Tibial artery (tissue), 4 donors: ENCODE measurements at regions not wholly inside any gene's neighbourhood (a gene's known extent, or its start where the extent isn't known, plus 50 kb on each side); places are given as distances from the start of the nearest gene placed in this dataset.

Experiments
- DNase-seq, 2 donors: peaks; one replicate each; pipeline ENCODE4 v3.0.0-alpha.2; 2019
- H3K27ac ChIP-seq, 2 donors: fragments of 200-600 bp; sonication (generic) in 1 of 2; 1 replicate in 1 of 2; 2 replicates in 1 of 2; pipeline ENCODE4 v1.5.1; 2018 to 2019; ENCODE audit warnings: mild to moderate bottlenecking in 1 of 2
- H3K27me3 ChIP-seq, 2 donors: fragments of 200-600 bp; sonication (generic) in 1 of 2; one replicate each; pipeline versions ENCODE4 v1.5.1 to v1.6.0; 2016 to 2019
- H3K36me3 ChIP-seq, 3 donors: fragments of 200-600 bp; sonication (generic) in 2 of 3; one replicate each; pipeline ENCODE4 v1.5.1; 2016 to 2019; ENCODE audit warnings: mild to moderate bottlenecking in 2 of 3
- H3K4me1 ChIP-seq, 4 donors: fragments of 200-600 bp; sonication (generic) in 2 of 4; 1 replicate in 3 of 4; 2 replicates in 1 of 4; pipeline ENCODE4 v1.5.1; 2016 to 2019
- H3K4me3 ChIP-seq, 2 donors: fragments of 200-600 bp; sonication (generic) in 1 of 2; 1 replicate in 1 of 2; 2 replicates in 1 of 2; pipeline ENCODE4 v1.5.1; 2018 to 2019; ENCODE audit warnings: mild to moderate bottlenecking in 2 of 2
- H3K9me3 ChIP-seq, 3 donors: fragments of 200-600 bp; sonication (generic) in 1 of 3; one replicate each; pipeline ENCODE4 v1.5.1; 2016 to 2019
- CTCF ChIP-seq, 2 experiments: fragments of 200-600 bp in 1 of 2; fragments of 450-650 bp in 1 of 2; IDR thresholded peaks; one replicate each; pipeline ENCODE4 v1.5.1; 2017 to 2019; ENCODE audit warnings: antibody characterized with exemption in 2 of 2, mild to moderate bottlenecking in 1 of 2, moderate library complexity in 1 of 2
- intact Hi-C: fragments of 100-400 bp; cut with DNase I; formaldehyde crosslinking; loops from one replicate; pipeline ENCODE4 v1.15.0; 2023; ENCODE audit warnings: low total_unique reads

GRCh38 chr6:65943548-65943947, 236.5 kb upstream of the EYS start:
- no peak overlapping the region for H3K4me3 ChIP-seq
- H3K27ac ChIP-seq: no peak overlapping the region
- no peak for DNase-seq
- TF ChIP-seq CTCF (IDR thresholded peaks at IDR 0.05): no peak
- peaks cover 0 to 9% (median 0%) of the 10 kb centered on the region in 4 donors for H3K4me1 ChIP-seq
- no peaks in the 10 kb centered on the region for H3K9me3 ChIP-seq
- H3K36me3 ChIP-seq: no peaks in the 10 kb centered on the region
- H3K27me3 ChIP-seq: no peaks in the 10 kb centered on the region
- intact Hi-C loops: no loop called here

GRCh38 chr6:65943051-65943450, 236.0 kb upstream of the EYS start:
- DNase-seq: no peak
- H3K4me1 ChIP-seq: peaks cover 0 to 9% (median 0%) of the 10 kb centered on the region in 4 donors
- no peak overlapping the region for H3K27ac ChIP-seq
- intact Hi-C loops: no loop called here
- no peak for TF ChIP-seq CTCF (IDR thresholded peaks at IDR 0.05)
- no peaks in the 10 kb centered on the region for H3K36me3 ChIP-seq
- H3K27me3 ChIP-seq: no peaks in the 10 kb centered on the region
- H3K4me3 ChIP-seq: no peak overlapping the region
- no peaks in the 10 kb centered on the region for H3K9me3 ChIP-seq

GRCh38 chr6:65938000-65938399, 231.0 kb upstream of the EYS start:
- peaks cover 0 to 2% (median 0%) of the 10 kb centered on the region in 4 donors for H3K4me1 ChIP-seq
- no peak overlapping the region for H3K27ac ChIP-seq
- H3K9me3 ChIP-seq: peaks cover 0 to 4% (median 0%) of the 10 kb centered on the region in 3 donors
- no peaks in the 10 kb centered on the region for H3K36me3 ChIP-seq
- H3K27me3 ChIP-seq: no peaks in the 10 kb centered on the region
- intact Hi-C loops: no loop called here
- no peak overlapping the region for H3K4me3 ChIP-seq
- TF ChIP-seq CTCF (IDR thresholded peaks at IDR 0.05): no peak
- no peak for DNase-seq

- Histone ChIP-seq H3K27ac (no peak overlapping the region), H3K9me3 (peaks cover 0 to 9% (median 0%) of the 10 kb centered on the region in 3 donors), H3K4me1 (no peaks in the 10 kb centered on the region), H3K36me3 (no peaks in the 10 kb centered on the region), H3K27me3 (no peaks in the 10 kb centered on the region), H3K4me3 (no peak overlapping the region)
- no peak for DNase-seq
- intact Hi-C loops: no loop called here
- no peak for TF ChIP-seq CTCF (IDR thresholded peaks at IDR 0.05)
Measured at GRCh38 chr6:65935412-65935811, 228.4 kb upstream of the EYS start.

GRCh38 chr6:65933390-65933789, 226.4 kb upstream of the EYS start:
- no peak overlapping the region for H3K27ac ChIP-seq
- TF ChIP-seq CTCF (IDR thresholded peaks at IDR 0.05): no peak
- intact Hi-C loops: no loop called here
- no peaks in the 10 kb centered on the region for H3K27me3 ChIP-seq
- DNase-seq: no peak
- H3K9me3 ChIP-seq: peaks cover 0 to 9% (median 0%) of the 10 kb centered on the region in 3 donors
- no peaks in the 10 kb centered on the region for H3K4me1 ChIP-seq
- H3K4me3 ChIP-seq: no peak overlapping the region
- H3K36me3 ChIP-seq: no peaks in the 10 kb centered on the region

- no peak for TF ChIP-seq CTCF (IDR thresholded peaks at IDR 0.05)
Measured at GRCh38 chr6:65927141-65927540, 220.1 kb upstream of the EYS start.

More at GRCh38 chr6:65927141-65927540, 220.1 kb upstream of the EYS start:
- intact Hi-C loops: no loop called here
- no peaks in the 10 kb centered on the region for H3K27me3 ChIP-seq
- peaks cover 0 to 5% (median 0%) of the 10 kb centered on the region in 3 donors for H3K9me3 ChIP-seq
- DNase-seq: no peak
- H3K4me3 ChIP-seq: no peak overlapping the region
- no peaks in the 10 kb centered on the region for H3K4me1 ChIP-seq
- H3K36me3 ChIP-seq: no peaks in the 10 kb centered on the region
- H3K27ac ChIP-seq: no peak overlapping the region
